ENCODE measurements at regions not wholly inside any gene's neighbourhood (a gene's known extent, or its start where the extent isn't known, plus 50 kb on each side); places are given as distances from the start of the nearest gene placed in this dataset.

DNA sequence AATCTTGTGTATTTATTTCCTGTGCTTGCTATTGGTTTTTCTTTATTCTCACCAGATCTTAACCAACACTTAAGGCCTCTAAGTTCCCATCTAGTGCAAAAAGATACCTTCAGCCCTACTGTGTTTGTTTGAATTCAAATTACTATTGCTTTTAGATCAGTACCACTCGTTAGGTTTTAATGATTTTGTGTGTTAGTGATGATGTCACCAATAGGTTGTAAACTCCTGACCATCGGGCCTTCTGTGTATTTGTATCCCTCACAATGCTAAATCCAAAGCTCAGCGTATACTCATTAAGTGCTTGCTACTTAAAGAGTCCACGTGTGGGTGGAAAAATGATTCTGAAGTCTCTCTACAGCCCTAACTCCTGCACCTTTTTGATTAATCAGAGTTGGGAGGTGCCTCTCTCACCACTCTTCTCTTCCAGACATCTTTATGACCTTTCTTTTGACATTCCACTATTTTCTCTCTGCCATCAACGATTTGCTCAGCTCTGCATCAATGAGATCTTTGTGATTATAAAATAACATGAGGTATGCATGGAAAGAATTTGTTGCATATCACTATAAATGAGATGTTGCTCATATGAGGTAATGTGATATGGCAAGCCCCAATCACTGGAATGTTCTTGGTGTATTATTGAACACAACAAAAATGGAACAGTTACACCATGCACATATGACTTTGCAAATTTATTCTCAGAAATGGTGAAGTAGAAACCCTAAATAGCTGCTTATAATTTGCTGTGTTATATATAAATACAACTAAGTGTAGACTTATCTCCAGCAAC is 55.1 kb upstream of the LAMA2 start:
- H3K4me3 ChIP-seq (ENCODE audit: severe bottlenecking), result no peak overlapping the region
- H3K9me3 ChIP-seq (ENCODE audit: severe bottlenecking), result no peaks in the 10 kb centered on the region
- ATAC-seq (ENCODE audit: low read depth) (no peak), DNase-seq (ENCODE audit: low spot score) (no peak)
- no peaks in the 10 kb centered on the region for H3K4me1 ChIP-seq (ENCODE audit: insufficient read depth, poor library complexity, severe bottlenecking)
- H3K27me3 ChIP-seq (ENCODE audit: insufficient read depth, poor library complexity, severe bottlenecking), result peaks cover 10% of the 10 kb centered on the region
- TF ChIP-seq, protein P1, sequence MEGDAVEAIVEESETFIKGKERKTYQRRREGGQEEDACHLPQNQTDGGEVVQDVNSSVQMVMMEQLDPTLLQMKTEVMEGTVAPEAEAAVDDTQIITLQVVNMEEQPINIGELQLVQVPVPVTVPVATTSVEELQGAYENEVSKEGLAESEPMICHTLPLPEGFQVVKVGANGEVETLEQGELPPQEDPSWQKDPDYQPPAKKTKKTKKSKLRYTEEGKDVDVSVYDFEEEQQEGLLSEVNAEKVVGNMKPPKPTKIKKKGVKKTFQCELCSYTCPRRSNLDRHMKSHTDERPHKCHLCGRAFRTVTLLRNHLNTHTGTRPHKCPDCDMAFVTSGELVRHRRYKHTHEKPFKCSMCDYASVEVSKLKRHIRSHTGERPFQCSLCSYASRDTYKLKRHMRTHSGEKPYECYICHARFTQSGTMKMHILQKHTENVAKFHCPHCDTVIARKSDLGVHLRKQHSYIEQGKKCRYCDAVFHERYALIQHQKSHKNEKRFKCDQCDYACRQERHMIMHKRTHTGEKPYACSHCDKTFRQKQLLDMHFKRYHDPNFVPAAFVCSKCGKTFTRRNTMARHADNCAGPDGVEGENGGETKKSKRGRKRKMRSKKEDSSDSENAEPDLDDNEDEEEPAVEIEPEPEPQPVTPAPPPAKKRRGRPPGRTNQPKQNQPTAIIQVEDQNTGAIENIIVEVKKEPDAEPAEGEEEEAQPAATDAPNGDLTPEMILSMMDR (IDR thresholded peaks at IDR 0.05; ENCODE audit: poor library complexity, severe bottlenecking), result no peak
- no peak overlapping the region for H3K27ac ChIP-seq (ENCODE audit: poor library complexity, severe bottlenecking)
- no peaks in the 10 kb centered on the region for H3K36me3 ChIP-seq (ENCODE audit: low read depth)

DNA sequence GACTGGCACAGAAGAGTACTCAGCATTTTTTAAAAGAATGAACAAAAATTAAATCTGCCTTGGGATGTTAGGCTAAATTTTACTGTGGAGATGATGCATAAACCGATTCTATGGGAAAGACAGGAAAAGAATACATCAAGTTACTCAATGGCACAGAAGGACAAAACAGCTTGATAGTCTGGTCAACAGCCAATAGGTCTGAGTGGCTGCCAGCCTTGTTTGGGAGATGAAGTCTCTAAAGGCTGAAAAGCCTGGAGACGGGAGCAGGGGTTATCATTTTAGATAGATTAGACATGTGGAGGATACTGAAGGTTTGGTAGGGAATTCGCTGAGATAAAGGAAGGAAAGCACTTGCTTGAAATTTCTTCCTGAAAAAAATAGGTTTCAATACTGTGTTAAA is 56.3 kb upstream of the LAMA2 start:
- Histone ChIP-seq H3K27ac (ENCODE audit: poor library complexity, severe bottlenecking) (no peak overlapping the region), H3K36me3 (ENCODE audit: low read depth) (no peaks in the 10 kb centered on the region), H3K27me3 (ENCODE audit: insufficient read depth, poor library complexity, severe bottlenecking) (peaks cover 10% of the 10 kb centered on the region), H3K4me1 (ENCODE audit: insufficient read depth, poor library complexity, severe bottlenecking) (no peaks in the 10 kb centered on the region), H3K9me3 (ENCODE audit: severe bottlenecking) (no peaks in the 10 kb centered on the region), H3K4me3 (ENCODE audit: severe bottlenecking) (no peak overlapping the region)
- no peak for ATAC-seq (ENCODE audit: low read depth)
- TF ChIP-seq, protein P1 (IDR thresholded peaks at IDR 0.05; ENCODE audit: poor library complexity, severe bottlenecking), result no peak
- no peak for DNase-seq (ENCODE audit: low spot score)

DNA sequence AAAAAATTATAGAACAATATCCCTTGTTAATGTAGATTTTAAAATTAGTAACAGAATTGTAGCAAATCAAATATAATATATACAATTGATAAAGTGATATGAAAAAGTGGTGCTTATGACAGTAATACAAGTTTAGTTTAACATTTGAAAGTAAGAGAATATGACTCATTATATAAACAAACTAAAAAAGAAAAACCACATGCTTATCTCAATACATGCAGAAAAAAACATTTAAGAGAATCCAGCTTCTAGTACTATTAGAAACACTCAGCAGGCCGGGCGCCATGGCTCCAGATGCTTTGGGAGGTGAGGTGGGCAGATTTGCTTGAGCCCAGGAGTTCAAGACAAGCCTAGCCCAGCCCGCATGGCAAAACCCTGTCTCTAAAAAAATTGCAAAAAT is 60.7 kb upstream of the LAMA2 start:
- Histone ChIP-seq H3K4me3 (ENCODE audit: severe bottlenecking) (no peak overlapping the region), H3K27ac (ENCODE audit: poor library complexity, severe bottlenecking) (no peak overlapping the region), H3K4me1 (ENCODE audit: insufficient read depth, poor library complexity, severe bottlenecking) (no peaks in the 10 kb centered on the region), H3K27me3 (ENCODE audit: insufficient read depth, poor library complexity, severe bottlenecking) (peaks cover 10% of the 10 kb centered on the region), H3K36me3 (ENCODE audit: low read depth) (no peaks in the 10 kb centered on the region), H3K9me3 (ENCODE audit: severe bottlenecking) (no peaks in the 10 kb centered on the region)
- TF ChIP-seq, protein P1 (IDR thresholded peaks at IDR 0.05; ENCODE audit: poor library complexity, severe bottlenecking), result no peak
- ATAC-seq (ENCODE audit: low read depth), result no peak
- DNase-seq (ENCODE audit: low spot score), result no peak

DNA sequence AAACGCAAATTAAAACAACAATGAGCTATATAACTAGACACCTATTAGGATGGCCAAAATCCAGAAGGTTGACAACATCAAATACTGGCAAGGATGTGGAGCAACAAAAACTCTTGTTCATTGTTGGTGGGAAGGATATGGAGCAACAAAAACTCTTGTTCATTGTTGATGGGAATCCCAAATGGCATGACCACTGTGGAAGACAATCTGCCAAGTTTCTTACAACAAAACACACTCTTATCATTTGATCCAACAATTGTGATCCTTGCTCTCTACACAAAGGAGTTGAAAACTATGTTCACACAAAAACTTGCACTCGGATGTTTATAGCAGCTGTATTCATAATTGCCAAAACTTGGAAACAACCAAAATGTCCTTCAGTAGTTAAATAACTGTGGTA is 61.8 kb upstream of the LAMA2 start:
- no peaks in the 10 kb centered on the region for H3K4me1 ChIP-seq (ENCODE audit: insufficient read depth, poor library complexity, severe bottlenecking)
- H3K27ac ChIP-seq (ENCODE audit: poor library complexity, severe bottlenecking), result no peak overlapping the region
- H3K4me3 ChIP-seq (ENCODE audit: severe bottlenecking), result no peak overlapping the region
- H3K27me3 ChIP-seq (ENCODE audit: insufficient read depth, poor library complexity, severe bottlenecking), result peaks cover 10% of the 10 kb centered on the region
- H3K36me3 ChIP-seq (ENCODE audit: low read depth), result no peaks in the 10 kb centered on the region
- DNase-seq (ENCODE audit: low spot score), result no peak
- TF ChIP-seq, protein P1 (IDR thresholded peaks at IDR 0.05; ENCODE audit: poor library complexity, severe bottlenecking), result no peak
- no peak for ATAC-seq (ENCODE audit: low read depth)
- H3K9me3 ChIP-seq (ENCODE audit: severe bottlenecking), result no peaks in the 10 kb centered on the region

DNA sequence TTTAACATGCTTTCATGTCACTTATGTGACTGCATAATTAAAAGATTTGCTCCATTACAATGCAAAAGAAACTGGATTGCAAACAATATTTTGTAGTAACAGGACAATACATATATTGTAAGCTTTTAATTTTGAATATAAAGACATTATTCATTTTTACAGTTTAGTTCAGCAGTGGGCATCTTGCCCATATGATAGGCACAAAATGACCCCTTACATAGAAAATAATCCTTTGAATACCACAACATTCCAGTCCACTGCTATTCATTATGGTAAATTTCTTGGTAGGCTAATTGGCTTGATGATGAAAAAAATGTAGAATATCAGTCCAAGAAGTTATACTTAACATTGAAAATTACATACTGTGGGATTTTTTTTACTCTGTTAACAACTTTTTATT is 74.1 kb upstream of the LAMA2 start:
- H3K9me3 ChIP-seq (ENCODE audit: severe bottlenecking), result no peaks in the 10 kb centered on the region
- no peaks in the 10 kb centered on the region for H3K4me1 ChIP-seq (ENCODE audit: insufficient read depth, poor library complexity, severe bottlenecking)
- no peak overlapping the region for H3K27ac ChIP-seq (ENCODE audit: poor library complexity, severe bottlenecking)
- no peak overlapping the region for H3K4me3 ChIP-seq (ENCODE audit: severe bottlenecking)
- DNase-seq (ENCODE audit: low spot score) (no peak), ATAC-seq (ENCODE audit: low read depth) (no peak)
- H3K36me3 ChIP-seq (ENCODE audit: low read depth), result no peaks in the 10 kb centered on the region
- TF ChIP-seq, protein P1 (IDR thresholded peaks at IDR 0.05; ENCODE audit: poor library complexity, severe bottlenecking), result no peak
- H3K27me3 ChIP-seq (ENCODE audit: insufficient read depth, poor library complexity, severe bottlenecking), result peaks cover 3% of the 10 kb centered on the region

All from RWPE2 (cell line).